ENCODE measurements at regions not wholly inside any gene's neighbourhood (a gene's known extent, or its start where the extent isn't known, plus 50 kb on each side); places are given as distances from the start of the nearest gene placed in this dataset.

DNA sequence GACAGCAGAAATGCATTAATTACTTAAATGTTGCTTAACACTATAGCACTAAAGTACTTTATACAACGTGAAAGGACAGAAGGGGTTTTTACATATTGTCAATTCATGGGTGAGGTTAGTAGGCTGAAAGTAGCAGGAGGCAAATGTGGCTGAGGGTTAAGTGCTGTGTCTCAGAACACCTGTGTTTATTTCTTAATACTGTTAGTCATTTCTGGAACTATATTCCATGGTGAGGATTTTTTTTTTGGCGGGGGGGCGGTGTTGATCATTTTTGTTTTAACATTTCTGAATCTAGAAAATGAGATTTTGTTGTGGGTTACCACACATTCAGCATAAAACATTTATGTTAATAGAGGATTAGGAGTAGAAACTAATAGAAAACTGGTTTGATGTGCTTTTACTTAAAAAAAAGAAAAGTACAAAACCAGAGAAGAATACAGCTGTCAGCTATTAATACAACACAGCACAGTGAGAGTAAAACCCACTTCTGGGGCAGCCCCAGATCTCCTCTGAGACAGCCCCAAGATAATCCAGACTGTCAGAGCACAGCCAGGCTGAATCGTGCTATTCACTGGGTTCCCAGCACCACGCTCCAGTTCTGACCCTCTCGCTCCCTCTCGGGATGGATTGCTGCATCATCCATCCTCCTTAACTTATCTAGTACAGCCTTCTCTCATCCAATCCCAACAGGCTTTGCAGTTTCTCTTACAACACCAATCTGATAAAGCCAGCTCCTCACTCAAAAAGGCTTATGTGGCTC lies 307.7 kb downstream of the TUSC7 start (continued):
- TF ChIP-seq EP300 (IDR thresholded peaks at IDR 0.05; ENCODE audit: borderline replicate concordance in 1 of 2, low read depth in 2 of 2, low read length in 2 of 2) (no peak), KDM5A (IDR thresholded peaks at IDR 0.05; ENCODE audit: low read length) (no peak), NRF1 (IDR thresholded peaks at IDR 0.05; ENCODE audit: low read depth, low read length) (no peak), RAD21 (IDR thresholded peaks at IDR 0.05 in 1 of 2, conservative IDR thresholded peaks at IDR 0.05 in 1 of 2; ENCODE audit: low read depth in 2 of 2, low read length in 2 of 2) (no peak), JUND (IDR thresholded peaks at IDR 0.05; ENCODE audit: low read length) (no peak), SIRT6 (IDR thresholded peaks at IDR 0.05; ENCODE audit: low read length) (no peak), SP1 (IDR thresholded peaks at IDR 0.05; ENCODE audit: low read depth, low read length) (no peak)
- TF ChIP-seq, protein P1, sequence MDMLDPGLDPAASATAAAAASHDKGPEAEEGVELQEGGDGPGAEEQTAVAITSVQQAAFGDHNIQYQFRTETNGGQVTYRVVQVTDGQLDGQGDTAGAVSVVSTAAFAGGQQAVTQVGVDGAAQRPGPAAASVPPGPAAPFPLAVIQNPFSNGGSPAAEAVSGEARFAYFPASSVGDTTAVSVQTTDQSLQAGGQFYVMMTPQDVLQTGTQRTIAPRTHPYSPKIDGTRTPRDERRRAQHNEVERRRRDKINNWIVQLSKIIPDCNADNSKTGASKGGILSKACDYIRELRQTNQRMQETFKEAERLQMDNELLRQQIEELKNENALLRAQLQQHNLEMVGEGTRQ (IDR thresholded peaks at IDR 0.05; ENCODE audit: low read length), result no peak
